Brain microvascular endothelial cell (primary cell): ENCODE measurements at regions not wholly inside any gene's neighbourhood (a gene's known extent, or its start where the extent isn't known, plus 50 kb on each side); places are given as distances from the start of the nearest gene placed in this dataset.
"Not testable (repeated sequence)": the region's sequence is repeated elsewhere in the genome, so short reads cannot be mapped to it uniquely, and the experiment has no call there.

Source experiments
- DNase-seq: peaks from one replicate; pipeline ENCODE4 v3.0.0-alpha.2; 2020
- H3K27ac ChIP-seq: fragments of 250-450 bp; sonication (Bioruptor Pico); 2 replicates; pipeline ENCODE4 v1.5.1; 2020; ENCODE audit warnings: mild to moderate bottlenecking, moderate library complexity
- H3K27me3 ChIP-seq: fragments of 250-450 bp; sonication (Bioruptor Pico); replicated peaks from 2 replicates; pipeline ENCODE4 v1.5.1; 2020; ENCODE audit warnings: mild to moderate bottlenecking
- H3K36me3 ChIP-seq: fragments of 250-450 bp; sonication (Bioruptor Pico); replicated peaks from 2 replicates; pipeline ENCODE4 v1.5.1; 2020; ENCODE audit warnings: mild to moderate bottlenecking
- H3K4me3 ChIP-seq: 2 replicates; pipeline ENCODE4 v1.5.1; 2011; ENCODE audit warnings: low read depth, mild to moderate bottlenecking, control low read depth, low read length, moderate library complexity
- CTCF ChIP-seq: IDR thresholded peaks from 2 replicates; pipeline ENCODE4 v1.5.1; 2011; ENCODE audit warnings: low read depth, mild to moderate bottlenecking, moderate library complexity, low read length, control low read depth, inconsistent platforms; ENCODE audit errors: missing control alignments
- in situ Hi-C: cut with HindIII; loops from 2 replicates; pipeline ENCODE4 v1.10.0; 2017; ENCODE audit warnings: low sequenced_read_pairs, low pct_ligation_motif_present

- H3K4me3 ChIP-seq, result no peak overlapping the region
- no peak for DNase-seq
- H3K36me3 ChIP-seq, result no peaks in the 10 kb centered on the region
- H3K27me3 ChIP-seq, result no peaks in the 10 kb centered on the region
- TF ChIP-seq CTCF, result no peak
- in situ Hi-C loops, result no loop called here
- H3K27ac ChIP-seq, result no peak overlapping the region
Measured at GRCh38 chr12:33830070-33830469, 192.2 kb upstream of the ALG10 start.

DNA sequence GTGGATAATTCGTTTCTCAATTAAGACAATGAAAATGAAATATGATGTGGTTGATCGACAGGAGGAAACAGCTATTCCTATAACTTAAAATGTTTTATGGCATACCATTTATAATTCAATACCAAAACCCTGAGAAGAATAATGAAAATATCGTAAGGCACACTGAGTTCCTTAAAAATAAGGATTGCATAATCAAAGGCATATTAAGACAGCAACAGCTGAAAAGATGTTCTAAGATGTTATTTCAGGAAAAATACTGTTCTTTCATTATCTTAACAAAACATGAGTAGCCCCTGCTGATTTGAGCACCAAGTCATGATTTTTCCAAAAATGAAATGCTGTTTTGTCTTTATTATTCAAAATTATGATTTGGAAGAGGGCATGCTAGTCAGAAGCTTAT is 189.4 kb upstream of the ALG10 start:
- TF ChIP-seq CTCF, result no peak
- H3K27me3 ChIP-seq, result no peaks in the 10 kb centered on the region
- in situ Hi-C loops, result no loop called here
- H3K36me3 ChIP-seq, result no peaks in the 10 kb centered on the region
- H3K4me3 ChIP-seq, result no peak overlapping the region
- DNase-seq, result no peak
- H3K27ac ChIP-seq, result no peak overlapping the region

GRCh38 chr12:33834672-33835071 is 187.6 kb upstream of the ALG10 start:
- DNase-seq, result no peak
- no peak overlapping the region for H3K27ac ChIP-seq
- in situ Hi-C loops, result no loop called here
- TF ChIP-seq CTCF, result no peak
- H3K36me3 ChIP-seq, result no peaks in the 10 kb centered on the region
- H3K27me3 ChIP-seq, result no peaks in the 10 kb centered on the region
- H3K4me3 ChIP-seq, result no peak overlapping the region

GRCh38 chr12:33876618-33877017 is 145.7 kb upstream of the ALG10 start:
- DNase-seq, result no peak
- Histone ChIP-seq H3K27ac (no peak overlapping the region), H3K27me3 (no peaks in the 10 kb centered on the region), H3K36me3 (no peaks in the 10 kb centered on the region), H3K4me3 (no peak overlapping the region)
- in situ Hi-C loops, result no loop called here
- no peak for TF ChIP-seq CTCF

GRCh38 chr12:33892425-33892824 is 129.9 kb upstream of the ALG10 start:
- DNase-seq, result no peak
- no peak overlapping the region for H3K4me3 ChIP-seq
- in situ Hi-C loops, result no loop called here
- H3K27me3 ChIP-seq, result no peaks in the 10 kb centered on the region
- no peaks in the 10 kb centered on the region for H3K36me3 ChIP-seq
- H3K27ac ChIP-seq, result no peak overlapping the region
- TF ChIP-seq CTCF, result no peak

- H3K4me3 ChIP-seq, H3K27ac ChIP-seq, in situ Hi-C loops, DNase-seq, H3K36me3 ChIP-seq, H3K27me3 ChIP-seq: not testable (repeated sequence)
Measured at GRCh38 chr12:33920460-33920859, 101.8 kb upstream of the ALG10 start.
